ENCODE measurements at regions not wholly inside any gene's neighbourhood (a gene's known extent, or its start where the extent isn't known, plus 50 kb on each side); places are given as distances from the start of the nearest gene placed in this dataset.
A peak's percentile ranks its signal among the peaks of the same experiment; 100 is the strongest.

- CTCF ChIA-PET (ENCODE audit: partially characterized antibody) = interaction anchor here (0.6 to 3.5 kb wide), 9 partner anchors 11 to 228 kb away, joined by 3 to 12 read pairs (median 4); no protein-coding TSS in a partner anchor
- no peak for FAIRE-seq
- POLR2A ChIA-PET (ENCODE audit: partially characterized antibody) = interaction anchor here (1.1 kb wide), 1 partner anchor 20 kb away, joined by 6 read pairs; no protein-coding TSS in a partner anchor
- TF ChIP-seq PHF8 (conservative IDR thresholded peaks at IDR 0.05; ENCODE audit: low read depth, low read length) (no peak), CBX5 (IDR thresholded peaks at IDR 0.05; ENCODE audit: low read depth, low read length) (no peak), GABPA (IDR thresholded peaks at IDR 0.05; ENCODE audit: borderline replicate concordance, insufficient read depth, low read length) (no peak), SIX5 (IDR thresholded peaks at IDR 0.05; ENCODE audit: low read depth, low read length) (no peak), EP300 (IDR thresholded peaks at IDR 0.05; ENCODE audit: borderline replicate concordance in 1 of 2, low read depth in 2 of 2, low read length in 2 of 2) (no peak), MAX (IDR thresholded peaks at IDR 0.05) (no peak), TAF7 (optimal IDR thresholded peaks at IDR 0.05; ENCODE audit: borderline replicate concordance, low read depth, low read length) (no peak)
These were observed 102.3 kb upstream of the DRD2 start for GRCh38 chr11:113577356-113578032.

More at GRCh38 chr11:113577356-113578032, 102.3 kb upstream of the DRD2 start:
- Histone ChIP-seq H3K4me1 (replicated peaks in 1 of 4; ENCODE audit: control insufficient read depth in 3 of 4, insufficient read depth in 4 of 4, low read length in 3 of 4) (peaks cover 5 to 24% (median 12%) of the 10 kb centered on the region in 4 experiments), H3K79me1 (ENCODE audit: low read depth, low read length) (no peaks in the 10 kb centered on the region), H2BK20ac (ENCODE audit: low read length) (peak overlapping the region; percentile 6; the same call in 1 of the 2 replicates), H2BK120ac (replicated peaks; ENCODE audit: low read depth, low read length) (no peak overlapping the region), H4K8ac (ENCODE audit: extremely low read depth, insufficient read depth, low read length) (no peak overlapping the region), H2BK5ac (ENCODE audit: low read depth, low read length) (peak overlapping the region; percentile 17; the same call in 1 of the 2 replicates), H3K23ac (ENCODE audit: insufficient read length) (no peak overlapping the region), H3K14ac (ENCODE audit: insufficient read length) (peak overlapping the region; percentile 38), H2BK12ac (ENCODE audit: low read depth, low read length) (peak overlapping the region; percentile 42; the same call in 1 of the 2 replicates), H3K9ac (replicated peaks in 1 of 4; ENCODE audit: extremely low read depth in 1 of 4, low read depth in 3 of 4, low read length in 3 of 4) (no peak overlapping the region), H3K27ac (ENCODE audit: low read depth, low read length) (no peak overlapping the region), H3K4me3 (ENCODE audit: extremely low read depth in 1 of 4, insufficient read depth in 2 of 4, low read depth in 3 of 4, low read length in 4 of 4) (no peak overlapping the region), H3K36me3 (ENCODE audit: control insufficient read depth in 2 of 4, insufficient read depth in 4 of 4, low read length in 3 of 4) (no peaks in the 10 kb centered on the region), H3K18ac (ENCODE audit: extremely low read depth, low read length) (peak overlapping the region; percentile 61), H3K9me3 (ENCODE audit: insufficient read depth in 2 of 2, low read depth in 1 of 2, low read length in 1 of 2) (no peaks in the 10 kb centered on the region), H4K91ac (replicated peaks; ENCODE audit: insufficient read length, low read length) (peak overlapping the region; percentile 1), H3K4ac (replicated peaks; ENCODE audit: insufficient read length, low read depth, low read length) (no peak overlapping the region), H3K56ac (replicated peaks; ENCODE audit: insufficient read length, low read depth, low read length) (no peak overlapping the region), H2AFZ (ENCODE audit: low read length) (0 out of 2 replicates have a peak overlapping the region, but pooled peaks have one; percentile 3), H3K4me2 (ENCODE audit: insufficient read depth in 1 of 2, low read depth in 2 of 2, low read length in 2 of 2) (peak overlapping the region in 1 of 2 experiments; percentile 35; a peak in 1 of 4 replicates), H2AK5ac (ENCODE audit: low read depth, low read length) (0 out of 2 replicates have a peak overlapping the region, but pooled peaks have one; percentile 2), H2BK15ac (ENCODE audit: low read length) (0 out of 2 replicates have a peak overlapping the region, but pooled peaks have one; percentile 13), H4K5ac (ENCODE audit: insufficient read length, low read depth, low read length) (no peak overlapping the region), H3K27me3 (replicated peaks in 1 of 4; ENCODE audit: control insufficient read depth in 3 of 4, extremely low read depth in 1 of 4, insufficient read depth in 3 of 4, low read length in 3 of 4) (no peaks in the 10 kb centered on the region), H3K23me2 (ENCODE audit: low read depth, low read length) (peaks cover 5% of the 10 kb centered on the region; the same call in 1 of the 2 replicates), H4K20me1 (replicated peaks in 1 of 2; ENCODE audit: control insufficient read depth in 1 of 2, insufficient read depth in 2 of 2, low read length in 2 of 2) (no peaks in the 10 kb centered on the region), H3K79me2 (ENCODE audit: control insufficient read depth in 1 of 2, insufficient read depth in 2 of 2, low read length in 2 of 2) (no peaks in the 10 kb centered on the region)
- peak in 1 of 2 experiments; percentile 43 for DNase-seq (ENCODE audit: low read depth in 1 of 2, low spot score in 2 of 2)
- WGBS, 2 experiments (ENCODE audit: extremely low coverage in 1 of 2, insufficient coverage in 1 of 2, insufficient read length in 1 of 2, insufficient replicate concordance in 2 of 2, low coverage in 1 of 2, low lambda C conversion rate in 2 of 2, missing lambda C conversion rate in 1 of 2) = 75% methylated on average over 6 of the region's 6 CpGs; no CpG with 5 or more reads in 1 of the 2 experiments

Measured in H1 (cell line).